GM12874 (cell line): ENCODE measurements at regions not wholly inside any gene's neighbourhood (a gene's known extent, or its start where the extent isn't known, plus 50 kb on each side); places are given as distances from the start of the nearest gene placed in this dataset.

Source experiments
- CTCF ChIP-seq: IDR thresholded peaks from 2 replicates; pipeline ENCODE4 v1.5.1; 2011; ENCODE audit warnings: low read depth, mild to moderate bottlenecking, control low read depth, low read length, moderate library complexity; ENCODE audit not compliant: insufficient read depth

GRCh38 chr6:14888575-14889000, 357.3 kb upstream of the JARID2 start:
- TF ChIP-seq CTCF = no peak

- TF ChIP-seq CTCF = no peak
Observed at GRCh38 chr6:14889188-14889587, 356.7 kb upstream of the JARID2 start.

DNA sequence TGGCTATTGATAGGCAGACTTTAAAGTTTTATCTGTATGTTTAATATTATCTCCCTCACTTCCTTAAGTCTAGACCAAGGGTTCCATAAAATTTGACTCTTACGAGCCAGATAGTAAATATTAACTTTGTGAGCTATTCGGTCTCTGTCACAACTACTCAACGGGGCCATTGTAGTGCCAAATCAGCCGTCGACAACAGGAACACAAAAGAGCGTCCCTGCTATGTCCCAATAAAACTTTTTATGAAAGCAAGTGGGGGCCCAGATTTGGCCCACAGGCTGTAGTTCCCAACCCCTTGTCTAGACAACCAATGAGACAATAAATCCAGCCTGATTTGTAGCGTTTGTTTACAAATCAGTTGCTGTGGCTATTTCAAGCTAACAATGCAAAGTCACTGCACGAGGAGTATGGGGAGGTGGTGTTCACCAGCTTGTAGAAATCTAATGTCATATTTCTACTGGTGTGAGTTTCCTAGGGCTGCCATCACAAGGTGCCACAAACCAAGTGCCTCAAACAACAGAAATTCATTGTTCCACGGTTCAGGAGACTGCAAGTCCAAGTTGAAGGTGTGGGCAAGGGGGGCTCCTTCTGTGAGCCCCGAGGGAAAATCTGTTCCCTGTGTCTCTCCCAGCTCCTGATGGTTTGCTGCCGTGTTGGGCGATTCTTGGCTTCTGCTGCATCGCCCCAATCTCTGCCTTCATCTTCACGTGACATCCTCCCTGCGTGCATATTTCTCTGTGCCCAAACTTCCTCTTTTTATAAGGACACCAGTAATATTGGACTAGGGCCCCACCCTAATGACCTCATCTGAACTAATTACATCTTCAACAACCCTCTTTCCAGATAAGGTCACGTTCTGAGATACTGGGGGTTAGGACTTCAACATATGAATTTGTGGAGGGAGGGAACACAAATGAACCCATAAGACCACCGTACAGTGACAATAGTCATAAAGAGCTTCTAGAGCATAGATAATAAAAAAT, 356.0 kb upstream of the JARID2 start:
- TF ChIP-seq CTCF = no peak

GRCh38 chr6:14894105-14894504, 351.8 kb upstream of the JARID2 start:
- no peak for TF ChIP-seq CTCF

- no peak for TF ChIP-seq CTCF
Observed at GRCh38 chr6:14896475-14896874, 349.4 kb upstream of the JARID2 start.

DNA sequence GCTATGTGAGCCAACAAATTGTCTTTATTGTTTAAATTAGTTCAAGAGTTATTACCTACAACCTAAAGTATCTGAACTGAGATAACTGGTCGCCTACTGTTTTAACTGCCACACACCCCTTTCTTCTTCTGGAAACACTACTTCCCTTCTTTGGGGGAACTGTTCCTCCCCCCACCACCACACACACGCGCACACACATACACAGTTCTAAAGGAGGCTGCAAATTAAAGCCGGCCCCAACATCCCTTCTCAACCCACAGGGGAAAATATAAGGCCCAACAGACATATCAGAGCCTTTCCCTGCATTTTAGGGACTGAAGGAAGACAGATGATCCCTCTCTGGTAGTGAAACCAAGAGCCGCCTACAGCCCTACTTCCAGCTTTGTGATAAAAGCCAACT, 348.0 kb upstream of the JARID2 start:
- no peak for TF ChIP-seq CTCF

GRCh38 chr6:14900919-14901318, 344.9 kb upstream of the JARID2 start:
- TF ChIP-seq CTCF = no peak
